Forelimb muscle (tissue), 1 donor: ENCODE measurements at regions not wholly inside any gene's neighbourhood (a gene's known extent, or its start where the extent isn't known, plus 50 kb on each side); places are given as distances from the start of the nearest gene placed in this dataset.
"Not testable (repeated sequence)": the region's sequence is repeated elsewhere in the genome, so short reads cannot be mapped to it uniquely, and the experiment has no call there.

Experiments used
- DNase-seq: peaks from one replicate; pipeline ENCODE4 v3.0.0-alpha.2; 2013; ENCODE audit warnings: low read depth

DNA sequence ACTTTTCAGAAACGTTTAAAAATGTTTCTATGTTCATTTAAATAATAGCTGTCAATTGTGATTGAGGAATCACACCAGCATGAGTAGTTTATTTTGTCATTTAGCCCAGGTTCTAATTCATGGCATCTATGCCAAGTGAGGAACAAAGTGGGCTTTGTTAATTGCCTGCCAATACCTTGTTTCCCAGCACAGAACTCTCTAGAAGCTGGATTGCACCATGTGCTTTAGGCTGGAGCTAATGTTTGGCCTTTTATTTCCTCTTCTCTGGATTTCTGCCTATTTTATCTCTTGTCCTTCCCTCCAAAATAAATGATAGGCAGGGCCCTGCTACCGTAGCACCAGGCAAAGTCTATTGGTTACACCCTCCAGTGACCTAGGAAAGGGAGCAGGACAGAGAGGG lies 109.9 kb upstream of the ITGB1 start:
- DNase-seq, result no peak

DNA sequence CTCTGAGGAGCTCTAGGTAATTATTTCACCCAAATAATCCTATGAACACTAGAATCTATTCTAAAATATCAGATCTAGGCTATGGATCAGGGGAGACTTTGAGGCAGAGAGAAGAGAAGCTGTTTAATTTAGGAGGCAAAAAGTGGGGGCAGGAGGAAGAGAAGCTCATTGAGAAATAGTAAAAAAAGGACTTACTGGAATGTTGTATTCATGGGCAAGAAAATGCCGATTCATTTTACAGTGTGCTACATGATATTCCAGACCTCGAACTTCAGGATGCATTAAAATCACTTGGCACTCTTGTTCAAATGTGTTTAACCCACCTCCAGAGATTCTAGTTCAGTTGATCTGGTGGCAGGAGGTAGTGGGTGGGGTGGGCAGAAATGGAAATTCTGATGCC lies 109.5 kb upstream of the ITGB1 start:
- DNase-seq, result no peak

DNA sequence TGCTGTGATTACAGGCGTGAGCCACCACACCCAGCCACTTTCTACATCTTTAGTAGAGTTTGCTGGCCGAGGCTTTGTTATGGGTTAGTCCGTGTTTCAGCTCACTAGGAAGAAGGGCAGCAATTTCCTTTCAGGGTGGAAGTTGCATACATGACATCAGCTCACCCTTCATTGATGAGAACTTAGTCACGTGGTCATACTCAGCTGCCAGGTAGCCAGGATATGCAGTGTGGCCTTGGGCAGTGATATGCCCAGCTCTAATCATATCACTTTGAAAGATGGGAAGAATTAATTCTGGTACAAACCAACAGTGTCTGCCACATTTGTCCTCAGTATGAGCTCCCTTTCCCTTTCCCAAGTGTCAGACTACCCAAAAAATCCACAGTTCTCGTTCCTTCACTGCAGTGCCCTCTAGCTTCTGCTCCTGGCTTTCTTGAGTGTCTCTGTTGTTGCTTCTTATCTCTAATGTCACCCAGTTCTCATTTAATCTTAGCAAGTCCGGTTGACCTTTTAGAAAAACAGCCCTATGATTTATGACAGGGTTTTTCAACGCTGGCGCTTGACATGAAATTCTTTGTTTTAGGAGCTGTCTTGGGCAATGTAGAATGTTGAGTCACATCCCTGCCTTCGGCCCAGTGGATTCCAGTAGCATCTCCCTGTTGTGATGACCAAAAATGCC lies 108.7 kb upstream of the ITGB1 start:
- no peak for DNase-seq

DNA sequence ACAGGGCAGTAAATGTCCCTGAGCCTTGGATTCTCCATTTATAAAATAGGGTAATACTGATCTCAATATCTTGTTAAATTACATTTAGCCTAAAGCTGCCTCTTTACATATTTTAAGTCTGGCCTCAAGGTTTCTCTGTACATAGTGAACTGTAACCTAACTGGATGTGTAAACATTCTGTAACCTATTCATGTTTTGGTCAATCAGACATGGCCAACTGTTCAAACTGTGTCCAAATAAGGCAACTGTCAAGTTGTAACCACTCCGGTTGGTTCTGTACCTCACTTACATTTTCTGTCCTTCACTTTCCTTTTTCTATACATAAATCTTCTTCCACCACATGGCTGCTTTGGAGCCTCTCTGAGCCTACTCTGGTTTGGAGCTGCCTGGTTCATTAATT lies 107.1 kb upstream of the ITGB1 start:
- DNase-seq, result no peak

DNA sequence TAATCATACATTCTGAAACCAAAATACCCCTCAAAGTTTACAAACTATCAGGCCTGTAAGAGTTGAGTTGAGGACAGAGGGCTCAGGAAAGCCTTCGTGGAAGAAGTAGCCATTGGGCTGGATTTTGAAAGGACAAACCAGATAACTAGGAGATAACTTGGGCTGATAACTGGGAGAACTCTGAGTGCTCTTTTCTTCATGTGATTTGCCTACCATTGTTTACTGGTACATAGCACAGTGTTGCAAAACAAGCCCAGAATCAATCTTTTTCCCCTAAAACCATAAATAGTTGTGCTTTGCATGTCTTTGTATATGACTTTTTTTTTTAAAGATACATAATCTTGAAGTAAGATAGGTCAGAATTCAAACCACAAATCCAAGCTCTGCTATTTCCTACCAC lies 106.7 kb upstream of the ITGB1 start:
- no peak for DNase-seq

DNA sequence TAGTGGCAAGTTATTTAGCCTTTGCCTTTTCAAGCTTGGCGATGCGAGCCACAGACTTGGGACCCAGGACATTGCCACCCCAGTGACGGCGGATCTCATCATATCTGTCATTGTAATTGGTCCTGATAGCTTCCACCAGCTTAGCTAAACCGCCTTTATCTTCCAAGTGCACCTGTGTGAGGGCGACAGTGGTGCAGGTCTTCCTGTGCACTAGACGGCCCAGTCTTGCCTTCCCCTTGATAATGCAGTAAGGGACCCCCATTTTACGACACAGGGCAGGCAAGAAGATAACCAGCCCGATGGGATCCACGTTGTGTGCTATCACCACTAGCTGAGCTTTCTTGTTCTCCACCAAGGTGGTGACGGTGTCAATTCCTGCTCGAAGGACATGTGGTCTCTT lies 99.6 kb upstream of the ITGB1 start:
- DNase-seq, result no peak

DNA sequence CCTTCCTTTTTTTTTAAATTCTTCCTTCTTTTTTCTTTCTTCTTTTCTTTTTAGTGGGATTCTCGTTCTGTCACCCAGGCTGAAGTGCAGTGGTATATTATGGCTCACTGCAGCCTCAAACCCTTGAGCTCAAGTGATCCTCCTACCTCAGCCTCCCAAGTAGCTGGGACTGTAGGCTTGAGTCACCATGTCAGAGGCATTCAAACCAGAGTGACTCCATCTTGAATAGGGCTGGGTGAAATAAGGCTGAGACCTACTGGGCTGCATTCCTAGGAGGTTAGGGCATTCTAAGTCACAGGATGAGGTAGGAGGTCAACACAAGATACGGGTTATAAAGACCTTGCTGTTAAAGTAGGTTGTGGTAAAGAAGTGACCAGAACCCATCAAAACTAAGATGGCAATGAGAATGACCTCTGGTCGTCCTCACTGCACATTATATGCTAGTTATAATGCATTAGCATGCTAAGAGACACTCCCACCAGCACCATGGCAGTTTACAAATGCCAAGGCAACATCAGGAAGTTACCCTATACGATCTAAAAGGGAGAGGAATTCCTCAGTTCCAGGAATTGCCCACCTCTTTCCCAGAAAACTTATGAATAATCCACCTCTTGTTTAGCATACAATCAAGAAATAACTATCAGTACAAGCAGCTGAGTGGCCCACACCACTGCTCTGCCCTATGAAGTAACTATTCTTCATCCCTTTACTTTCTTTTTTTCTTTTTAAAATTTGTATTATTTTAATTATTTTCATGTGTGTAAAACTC lies 99.0 kb upstream of the ITGB1 start:
- no peak for DNase-seq

DNA sequence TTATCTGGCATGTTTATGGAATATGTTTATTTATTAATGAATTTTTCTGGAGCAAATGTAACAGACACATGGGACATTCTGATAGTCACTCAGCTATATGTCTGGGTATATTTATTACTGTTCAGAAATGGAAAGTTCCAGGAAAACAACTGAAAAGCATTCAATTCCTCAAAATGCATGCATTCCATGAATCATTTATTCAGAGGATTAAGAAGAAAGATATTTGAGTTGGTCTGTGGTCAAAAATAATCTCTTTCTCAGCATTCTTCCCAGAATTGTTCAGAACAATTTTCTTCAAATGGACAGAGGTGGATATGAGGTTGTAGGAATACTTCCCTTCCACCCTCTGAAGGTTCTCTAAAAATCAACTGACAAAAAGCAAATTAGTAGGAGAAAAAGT lies 97.6 kb upstream of the ITGB1 start:
- no peak for DNase-seq

DNA sequence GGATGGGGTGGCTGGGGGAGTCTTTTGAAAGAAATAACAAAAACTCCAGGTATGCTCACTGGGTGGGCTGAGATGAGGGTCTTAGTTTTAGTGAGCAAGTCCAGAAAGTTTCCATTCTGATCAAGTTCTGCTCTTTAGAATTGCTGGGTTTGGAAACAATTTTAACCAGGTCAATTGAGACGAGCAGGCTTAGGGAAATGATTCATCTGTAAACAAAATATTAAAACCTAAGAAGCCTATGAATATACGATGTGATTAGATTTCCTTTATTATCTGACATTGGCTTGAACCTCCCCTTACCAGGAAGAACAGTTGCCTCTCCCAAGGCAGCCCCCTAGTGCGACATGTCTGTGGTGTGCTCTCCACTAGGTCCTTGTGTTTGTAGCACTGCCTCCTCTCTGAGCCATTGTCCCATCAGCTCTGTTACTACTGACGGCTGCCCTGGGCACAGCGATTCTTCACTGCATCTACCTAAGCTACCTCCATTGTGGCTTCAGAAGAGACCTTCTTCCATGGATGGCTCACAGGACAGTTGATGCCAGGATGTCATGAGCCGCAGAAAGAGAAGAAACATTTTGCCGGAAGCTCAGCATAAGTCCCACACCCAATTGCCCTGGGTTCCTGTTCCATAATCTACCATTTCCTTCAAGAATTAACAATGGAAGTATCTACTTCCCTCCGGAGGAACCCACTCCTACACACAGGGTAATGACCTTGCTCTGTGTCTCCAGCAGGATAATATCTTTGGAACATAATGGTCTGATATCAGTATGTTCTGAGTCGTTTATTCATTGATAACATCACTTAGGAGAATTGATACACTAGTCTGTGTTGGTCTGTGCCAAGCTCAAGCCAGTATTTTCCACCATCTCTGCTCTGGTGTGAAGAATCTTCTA lies 95.1 kb upstream of the ITGB1 start:
- DNase-seq, result no peak

DNA sequence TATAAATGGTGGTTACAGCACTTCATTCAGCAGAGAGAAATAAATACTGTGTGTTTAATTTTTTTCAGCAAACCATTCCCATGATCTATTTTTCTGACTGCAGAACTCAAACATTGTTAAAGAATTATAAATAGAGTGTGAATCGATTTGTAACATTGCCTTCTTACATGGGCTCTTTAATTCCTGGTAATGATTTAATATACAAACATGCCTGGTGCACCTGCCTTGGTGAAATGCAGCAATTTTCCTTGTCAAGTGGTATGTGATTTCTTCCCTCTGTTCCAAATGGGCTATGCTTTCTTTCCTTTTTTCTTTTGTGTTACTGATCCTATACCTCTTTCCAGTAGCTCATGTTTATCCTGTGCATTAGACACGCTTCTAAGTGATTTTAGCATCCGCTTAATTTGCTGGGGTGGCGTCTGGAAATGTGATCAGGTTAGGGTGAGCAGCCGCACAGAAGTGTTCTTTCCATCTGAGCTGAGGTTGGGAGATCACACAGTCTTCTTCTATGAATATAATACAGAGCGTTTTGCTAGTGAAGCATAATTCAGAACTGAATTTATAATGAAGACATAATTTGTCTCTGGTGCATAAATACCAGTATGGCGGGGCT lies 94.3 kb upstream of the ITGB1 start:
- no peak for DNase-seq

DNA sequence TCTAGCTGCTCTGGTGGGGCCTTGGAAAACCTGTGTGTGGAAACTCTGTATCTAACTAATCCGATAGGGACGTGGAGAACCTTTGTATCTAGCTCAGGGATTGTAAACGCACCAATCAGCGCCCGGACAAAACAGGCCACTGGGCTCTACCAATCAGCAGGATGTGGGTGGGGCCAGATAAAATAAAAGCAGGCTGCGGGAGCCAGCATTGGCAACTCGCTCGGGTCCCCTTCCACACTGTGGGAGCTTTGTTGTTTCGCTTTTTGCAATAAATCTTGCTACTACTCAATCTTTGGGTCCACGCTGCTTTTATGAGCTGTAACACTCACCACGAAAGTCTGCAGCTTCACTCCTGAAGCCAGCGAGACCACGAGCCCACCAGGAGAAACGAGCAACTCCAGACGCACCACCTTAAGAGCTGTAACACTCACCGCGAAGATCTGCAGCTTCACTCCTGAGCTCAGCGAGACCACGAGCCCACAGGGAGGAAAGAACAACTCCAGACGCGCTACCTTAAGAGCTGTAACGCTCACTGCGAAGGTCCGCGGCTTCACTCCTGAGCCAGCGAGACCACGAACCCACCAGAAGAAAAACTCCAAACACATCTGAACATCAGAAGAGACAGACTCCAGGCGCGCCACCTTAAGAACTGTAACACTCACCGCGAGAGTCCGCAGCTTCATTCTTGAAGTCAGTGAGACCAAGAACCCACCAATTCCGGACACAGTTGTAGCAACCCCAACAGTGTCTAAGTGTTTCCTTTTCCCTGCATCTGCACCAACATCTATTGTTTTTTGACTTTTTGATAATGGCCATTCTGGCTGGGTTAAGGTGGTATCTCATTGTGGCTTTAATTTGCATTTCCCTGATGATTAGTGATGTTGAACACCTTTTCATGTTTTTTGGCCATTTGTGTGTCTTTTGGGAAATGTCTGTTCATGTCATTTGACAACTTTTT lies 92.2 kb upstream of the ITGB1 start:
- DNase-seq, result not testable (repeated sequence)

DNA sequence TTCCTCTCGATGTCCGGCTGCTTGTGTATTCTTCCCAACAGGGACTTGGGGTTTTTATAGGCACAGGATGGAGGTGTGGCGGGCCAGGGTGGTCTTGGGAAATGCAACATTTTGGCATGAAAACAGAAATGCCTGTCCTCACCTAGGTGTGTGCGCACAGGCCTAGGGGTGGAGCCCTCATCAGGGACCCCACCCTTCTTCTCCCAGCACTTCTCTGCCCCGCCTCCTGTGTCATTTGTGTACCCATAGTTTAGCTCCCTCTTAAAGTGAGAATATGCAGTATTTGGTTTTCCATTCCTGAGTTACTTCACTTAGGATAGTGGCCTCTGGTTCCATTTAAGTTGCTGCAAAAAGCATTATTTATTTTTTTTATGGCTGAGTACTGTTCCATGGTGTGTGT lies 90.2 kb upstream of the ITGB1 start:
- no peak for DNase-seq

DNA sequence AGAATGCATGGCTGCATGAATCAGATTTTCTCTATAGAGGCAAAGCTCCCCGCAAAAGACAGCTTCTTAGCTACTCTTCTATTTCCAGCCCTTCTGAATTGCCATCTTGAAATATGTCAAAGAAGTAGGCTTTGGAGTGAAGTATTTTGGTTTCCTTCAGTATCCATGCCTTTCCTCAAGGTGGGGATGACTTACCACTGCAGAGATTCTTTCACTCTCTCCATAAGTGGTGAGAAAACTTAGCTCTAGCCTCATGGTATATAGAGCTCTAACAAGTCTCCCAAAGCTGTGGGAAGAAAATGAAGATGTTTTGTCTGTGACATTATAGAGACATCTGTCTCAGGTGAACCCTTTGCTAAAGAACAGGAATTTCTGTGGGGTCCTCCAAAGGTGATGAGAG lies 89.6 kb upstream of the ITGB1 start:
- DNase-seq, result no peak

DNA sequence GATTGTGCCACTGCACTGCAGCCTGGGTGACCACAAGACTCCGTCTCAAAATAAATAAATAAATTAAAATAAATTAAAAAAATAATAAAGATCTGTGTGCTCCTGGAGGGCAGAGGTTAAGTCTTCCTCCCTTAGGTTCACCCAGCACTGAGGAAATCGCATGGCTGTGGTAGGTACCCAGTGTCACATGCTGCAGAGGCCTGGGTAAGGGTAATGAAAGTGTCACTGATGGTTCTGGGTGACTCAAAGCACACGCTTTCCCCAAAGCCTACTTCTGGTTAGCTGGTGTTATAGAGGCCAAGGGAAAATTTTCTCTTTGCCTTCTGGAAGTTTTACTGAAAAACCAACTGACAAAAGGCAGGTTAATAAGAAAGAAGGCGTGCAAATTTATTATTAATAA lies 88.8 kb upstream of the ITGB1 start:
- DNase-seq, result no peak

DNA sequence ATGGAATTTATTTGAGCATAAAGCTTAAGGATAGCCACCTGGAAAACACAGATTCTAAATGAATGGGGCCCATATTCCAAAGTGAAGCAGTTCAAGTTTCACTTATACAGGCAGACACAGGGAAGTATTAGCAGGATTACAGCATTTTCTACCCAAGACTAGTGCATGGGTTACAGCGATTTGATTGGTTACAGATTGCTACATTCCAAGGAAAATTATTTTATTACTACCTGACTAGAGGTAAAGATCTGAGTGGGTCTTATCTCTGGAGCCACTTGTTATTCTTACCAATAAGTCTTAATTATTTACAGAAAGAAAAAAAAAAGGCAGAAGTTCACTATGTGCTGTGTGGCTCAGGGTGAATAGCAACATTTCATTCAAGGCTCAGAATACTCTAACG lies 87.4 kb upstream of the ITGB1 start:
- no peak for DNase-seq

DNA sequence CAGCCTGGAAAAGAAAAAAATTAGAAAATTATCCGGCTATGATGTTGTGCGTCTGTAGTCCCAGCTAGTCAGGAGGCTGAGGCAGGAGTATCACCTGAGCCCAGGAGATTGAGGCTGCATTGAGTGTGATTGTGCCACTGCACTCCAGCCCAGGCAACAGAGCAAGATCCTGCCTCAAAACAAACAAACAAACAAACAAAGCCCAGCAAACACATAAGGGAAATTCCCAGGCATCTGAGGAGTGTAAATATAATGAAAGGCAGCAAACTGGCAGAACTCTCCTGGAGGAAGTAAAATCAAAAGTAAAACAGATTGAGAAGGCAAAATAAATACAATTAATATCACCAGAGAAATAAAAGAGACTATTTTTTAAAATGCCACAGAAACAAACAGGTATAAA lies 84.5 kb upstream of the ITGB1 start:
- DNase-seq, result no peak

DNA sequence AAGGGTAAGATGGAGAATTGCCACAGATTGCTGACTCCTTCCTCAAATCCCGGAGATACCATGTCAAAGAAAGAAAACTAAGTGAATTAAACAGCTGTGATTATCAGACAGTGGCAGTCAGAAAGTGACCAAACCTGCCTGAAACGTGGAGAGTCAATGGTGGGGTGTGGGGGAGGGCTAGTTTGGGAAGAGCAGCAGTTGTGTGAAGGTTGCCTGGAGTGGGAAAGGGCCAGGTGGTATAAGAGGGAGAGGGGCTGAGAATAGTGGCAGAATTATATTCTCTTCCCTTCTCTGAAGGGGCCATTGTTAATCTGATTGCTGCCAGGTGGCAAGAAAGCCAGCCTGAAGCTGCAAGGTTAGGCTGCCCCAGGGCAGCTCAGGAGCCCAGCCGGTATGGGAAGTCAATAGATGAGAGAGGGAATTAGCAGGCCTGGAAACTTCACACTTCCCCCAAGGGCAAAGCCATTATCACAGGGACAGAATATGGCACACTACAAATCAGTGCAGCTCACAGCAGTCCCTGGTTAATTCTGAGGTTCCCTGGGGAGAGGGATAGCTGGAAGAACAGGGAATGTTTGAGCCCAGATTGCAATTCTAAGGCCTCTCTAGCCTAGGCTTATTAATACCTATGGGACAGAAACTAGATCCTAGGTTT lies 83.9 kb upstream of the ITGB1 start:
- DNase-seq, result no peak

DNA sequence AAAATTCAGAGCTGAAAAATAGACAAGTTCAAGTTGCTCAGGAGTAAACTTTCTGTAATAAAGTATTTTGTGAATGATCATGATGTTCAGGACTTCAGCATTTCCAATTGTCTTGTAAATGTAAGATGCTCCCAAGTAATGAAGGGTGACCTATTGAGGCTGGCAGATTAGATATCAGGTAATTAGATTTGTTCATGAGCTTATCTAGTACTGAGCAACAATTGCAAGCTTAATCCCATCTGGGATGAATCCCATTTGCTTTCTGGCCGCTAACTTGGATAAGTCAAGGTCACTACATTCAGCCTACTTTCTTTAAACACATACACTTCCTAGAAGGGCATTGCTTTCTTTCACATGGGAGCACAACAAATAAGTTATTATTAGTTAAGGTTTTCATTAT lies 82.4 kb upstream of the ITGB1 start:
- no peak for DNase-seq

DNA sequence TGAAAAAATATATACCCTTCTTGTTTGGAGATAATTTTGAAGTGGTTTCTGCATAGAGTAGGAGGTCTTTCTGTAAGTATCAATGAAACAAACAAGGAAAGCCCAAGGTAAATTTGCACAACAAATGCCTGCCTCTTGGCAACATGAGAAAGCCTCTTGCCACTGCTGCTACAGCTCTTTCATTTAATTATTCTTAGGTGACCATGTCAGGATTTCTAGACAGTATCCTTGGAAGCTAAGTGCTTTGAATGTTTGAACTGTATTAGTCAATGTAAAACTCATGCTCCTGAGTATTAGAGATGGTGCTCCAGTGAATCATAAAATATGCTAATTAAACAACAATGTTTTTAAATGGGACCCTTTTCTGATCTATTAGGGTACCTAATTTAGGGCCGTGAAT lies 81.2 kb upstream of the ITGB1 start:
- no peak for DNase-seq

DNA sequence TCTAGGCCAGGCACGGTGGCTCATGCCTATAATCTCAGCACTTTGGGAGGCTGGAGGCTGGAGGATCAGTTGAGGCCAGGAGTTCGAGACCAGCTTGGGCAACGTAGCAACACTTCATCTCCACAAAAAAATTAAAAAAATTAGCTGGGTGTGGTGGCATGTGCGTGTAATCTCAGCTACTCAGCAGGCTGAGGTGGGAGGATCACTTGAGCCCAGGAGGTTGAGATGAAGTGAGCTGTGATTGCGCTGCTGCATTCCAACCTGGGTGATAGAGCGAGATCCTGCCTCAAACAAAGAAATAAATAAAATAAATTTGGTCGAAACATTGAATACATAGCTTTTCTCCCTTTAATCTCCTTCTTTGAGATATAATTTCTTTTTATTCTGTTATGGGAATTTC lies 80.6 kb upstream of the ITGB1 start:
- no peak for DNase-seq

DNA sequence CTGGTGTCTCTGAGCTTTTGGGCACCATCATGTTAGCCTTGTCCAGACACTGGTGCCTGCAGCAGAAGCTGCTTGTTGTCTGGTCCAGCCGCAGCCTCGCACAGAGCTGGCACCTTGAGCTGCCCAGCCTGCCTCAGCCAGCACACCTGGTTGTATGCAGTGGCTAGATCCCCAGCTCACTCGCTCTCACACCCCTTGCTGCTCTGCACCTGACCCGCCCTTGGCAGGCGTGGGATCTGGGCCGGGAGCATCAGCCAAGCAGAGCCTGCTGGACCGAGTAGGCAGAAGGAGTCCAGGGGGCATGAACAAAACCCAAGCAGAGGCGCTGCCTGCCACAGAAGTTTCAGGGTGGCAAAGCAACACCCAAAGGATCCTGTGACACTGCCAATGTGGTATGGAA lies 79.7 kb upstream of the ITGB1 start:
- DNase-seq, result no peak
